ENCODE measurements at regions not wholly inside any gene's neighbourhood (a gene's known extent, or its start where the extent isn't known, plus 50 kb on each side); places are given as distances from the start of the nearest gene placed in this dataset.

- peak; percentile 17 for DNase-seq (ENCODE audit: low read depth)
Observed at GRCh38 chr6:140264431-140264830, 890.0 kb upstream of the CITED2 start.

GRCh38 chr6:140258302-140258701, 883.9 kb upstream of the CITED2 start:
- DNase-seq (ENCODE audit: low read depth): peak; percentile 27

GRCh38 chr6:140256248-140256647, 881.8 kb upstream of the CITED2 start:
- peak; percentile 18 for DNase-seq (ENCODE audit: low read depth)

DNA sequence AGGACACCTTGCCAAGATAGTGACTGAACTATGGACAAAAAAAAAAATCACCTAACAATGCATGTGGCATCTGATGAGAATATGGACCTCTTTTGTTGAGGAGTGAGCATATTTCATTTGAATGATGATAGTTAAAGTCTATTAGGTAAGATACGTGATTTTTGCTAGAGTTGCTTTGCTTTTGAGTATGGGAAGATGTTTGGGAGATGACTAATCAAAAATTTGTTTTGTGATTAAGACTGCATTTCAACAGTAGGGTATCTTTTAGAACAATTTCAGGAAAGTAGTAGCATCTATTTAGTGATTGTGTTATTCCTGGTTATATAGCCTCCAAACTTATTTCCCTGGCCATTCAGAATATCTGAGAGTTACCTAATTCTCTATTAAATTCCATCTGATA, 878.6 kb upstream of the CITED2 start:
- DNase-seq (ENCODE audit: low read depth): peak; percentile 66

GRCh38 chr6:140252099-140252498, 877.7 kb upstream of the CITED2 start:
- DNase-seq (ENCODE audit: low read depth): no peak

- DNase-seq (ENCODE audit: low read depth): no peak
Observed at GRCh38 chr6:140245296-140246040, 871.0 kb upstream of the CITED2 start.

- peak; percentile 25 for DNase-seq (ENCODE audit: low read depth)
Observed at GRCh38 chr6:140237251-140237650, 862.8 kb upstream of the CITED2 start.

- no peak for DNase-seq (ENCODE audit: low read depth)
Observed at GRCh38 chr6:140236732-140237131, 862.3 kb upstream of the CITED2 start.

DNA sequence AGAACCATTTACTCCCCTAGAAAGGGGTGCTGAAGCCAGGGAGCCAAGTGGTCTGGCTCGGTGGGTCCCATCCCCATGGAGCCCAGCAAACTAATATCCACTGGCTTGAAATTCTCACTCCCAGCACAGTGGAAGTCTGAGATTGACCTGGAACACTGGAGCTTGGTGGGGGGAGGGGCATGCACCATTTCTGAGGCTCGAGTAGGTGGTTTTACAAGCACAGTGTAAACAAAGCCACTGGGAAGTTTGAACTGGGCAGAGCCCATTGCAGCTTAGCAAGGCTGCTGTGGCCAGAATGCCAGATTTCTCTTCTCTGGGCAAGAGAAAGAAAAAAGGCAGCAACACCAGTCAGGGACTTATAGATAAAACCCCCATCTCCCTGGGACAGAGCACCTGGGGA, 855.8 kb upstream of the CITED2 start:
- no peak for DNase-seq (ENCODE audit: low read depth)

DNA sequence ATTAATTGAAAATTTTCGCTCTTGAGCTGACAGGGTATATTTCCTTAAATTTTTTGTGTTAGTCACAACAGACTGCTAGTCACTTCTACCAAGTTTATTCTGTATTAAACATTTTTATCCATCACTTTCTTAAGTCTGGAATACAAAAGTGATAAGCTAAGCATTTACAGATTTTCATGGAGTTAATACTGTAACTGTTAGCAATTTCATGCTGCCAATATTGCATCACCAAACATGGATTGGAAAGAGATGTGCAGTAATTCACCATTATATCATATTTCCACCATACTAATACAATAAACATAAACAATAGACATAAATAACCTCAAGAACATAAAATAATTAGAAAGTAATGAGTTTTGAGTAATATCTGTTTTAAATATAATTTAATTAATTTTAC, 854.0 kb upstream of the CITED2 start:
- DNase-seq (ENCODE audit: low read depth): no peak

GRCh38 chr6:140226637-140227036, 852.2 kb upstream of the CITED2 start:
- no peak for DNase-seq (ENCODE audit: low read depth)

- peak; percentile 45 for DNase-seq (ENCODE audit: low read depth)
Observed at GRCh38 chr6:140225701-140226436, 851.4 kb upstream of the CITED2 start.

DNA sequence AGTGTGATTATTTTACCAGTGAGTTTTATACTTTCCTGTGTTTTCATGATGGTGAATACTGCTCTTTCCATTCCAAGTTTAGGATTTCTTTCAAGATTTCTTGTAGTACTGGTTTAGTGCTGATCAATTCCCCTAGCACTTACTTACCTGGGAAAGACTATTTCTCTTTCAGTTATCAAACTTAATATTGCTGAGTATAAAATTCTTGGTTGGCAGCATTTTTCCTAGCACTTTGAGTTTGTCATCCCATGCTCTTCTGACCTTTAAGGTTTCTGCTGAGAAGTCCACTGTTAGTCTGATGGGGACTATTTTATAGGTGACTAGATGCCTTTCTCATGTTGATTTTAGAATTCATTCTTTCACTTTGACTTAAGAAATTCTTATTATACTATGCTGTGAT, 842.8 kb upstream of the CITED2 start:
- no peak for DNase-seq (ENCODE audit: low read depth)

GRCh38 chr6:140209775-140210174, 835.3 kb upstream of the CITED2 start:
- DNase-seq (ENCODE audit: low read depth): no peak

DNA sequence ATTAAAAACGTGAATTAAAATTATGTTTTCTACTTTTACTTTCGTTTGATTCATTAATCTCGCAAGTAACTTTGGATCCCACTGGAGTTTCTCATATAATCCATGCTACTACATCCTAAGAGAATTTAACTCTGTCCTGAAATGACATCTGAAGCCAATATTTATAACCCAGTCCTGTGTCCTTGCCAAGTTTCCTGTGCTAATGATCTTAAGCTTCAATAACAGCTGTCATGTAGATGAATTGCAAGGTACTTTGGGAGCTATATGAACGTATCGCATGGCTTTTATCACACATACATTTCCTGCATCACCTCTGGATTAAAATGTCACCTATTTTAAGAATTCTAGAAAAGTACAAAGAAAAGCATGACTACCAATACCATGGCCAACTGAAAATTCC, 833.8 kb upstream of the CITED2 start:
- DNase-seq (ENCODE audit: low read depth): no peak

- no peak for DNase-seq (ENCODE audit: low read depth)
Observed at GRCh38 chr6:140205795-140206593, 831.5 kb upstream of the CITED2 start.

DNA sequence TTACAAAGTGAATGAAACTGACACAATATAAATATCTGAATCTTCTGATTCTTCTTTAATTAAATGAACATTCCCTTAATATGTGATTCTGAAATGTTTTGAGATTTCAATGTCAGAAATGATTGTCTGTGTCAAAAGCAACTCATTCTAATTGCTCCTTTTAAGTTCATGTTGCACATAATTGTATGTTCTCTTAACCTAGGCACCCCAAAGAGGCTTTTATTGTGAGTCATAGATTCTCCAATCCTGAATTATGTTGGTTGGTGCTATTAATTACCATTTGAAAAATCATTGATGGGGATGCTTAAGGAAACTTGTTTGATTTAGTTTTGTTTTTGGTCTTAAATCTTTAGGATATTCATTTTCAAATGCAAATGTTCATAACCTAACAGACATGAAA, 829.7 kb upstream of the CITED2 start:
- peak; percentile 51 for DNase-seq (ENCODE audit: low read depth)

DNA sequence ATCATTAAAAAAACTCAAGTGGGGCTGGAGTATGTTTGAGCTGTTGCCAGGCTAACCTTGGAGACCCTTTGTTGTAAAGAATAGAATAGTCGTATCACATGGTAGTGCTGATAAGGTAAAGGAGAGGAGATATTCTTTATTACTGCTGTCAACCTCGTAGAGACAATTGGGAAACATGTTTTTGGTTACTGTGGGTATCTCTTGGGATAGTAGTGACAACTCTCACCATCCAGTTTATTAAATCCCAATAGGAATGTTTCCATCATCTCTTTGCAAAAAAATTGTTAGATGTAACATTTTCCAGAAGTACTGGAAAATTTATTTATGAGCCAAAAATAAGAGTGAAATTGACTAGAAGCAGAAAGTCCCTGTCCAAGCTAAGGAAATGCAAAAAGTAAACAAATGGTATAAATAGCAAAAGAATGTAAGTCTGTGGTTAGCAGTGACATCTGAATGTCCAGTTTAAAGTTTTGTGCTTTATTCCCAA, 829.3 kb upstream of the CITED2 start:
- peak; percentile 71 for DNase-seq (ENCODE audit: low read depth)

DNA sequence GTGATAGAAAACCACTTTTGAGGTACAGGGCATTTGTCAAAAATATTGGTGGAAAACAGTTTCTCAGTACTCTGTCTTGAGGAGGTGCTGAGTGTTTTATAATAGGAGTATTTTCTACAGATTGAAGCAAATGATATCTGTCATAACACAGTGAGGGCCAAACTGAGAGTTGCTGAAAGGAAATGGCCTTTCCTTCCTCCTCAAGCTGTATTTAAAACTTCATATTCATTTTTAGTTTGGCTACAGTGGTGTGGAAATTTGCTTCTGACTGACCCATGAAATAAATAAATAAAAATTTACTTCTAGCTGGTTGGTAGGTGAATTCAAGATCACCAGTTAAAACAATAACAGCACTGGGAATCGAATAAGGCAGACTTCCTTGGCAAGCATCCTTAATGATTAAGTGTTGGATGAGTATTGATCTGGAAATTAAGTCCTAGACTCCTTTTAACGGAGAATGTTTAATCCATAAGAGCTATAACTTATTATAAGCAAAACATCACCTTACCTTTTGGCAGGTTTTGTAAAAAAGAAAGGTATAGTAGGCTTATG, 828.6 kb upstream of the CITED2 start:
- peak; percentile 2 for DNase-seq (ENCODE audit: low read depth)

DNA sequence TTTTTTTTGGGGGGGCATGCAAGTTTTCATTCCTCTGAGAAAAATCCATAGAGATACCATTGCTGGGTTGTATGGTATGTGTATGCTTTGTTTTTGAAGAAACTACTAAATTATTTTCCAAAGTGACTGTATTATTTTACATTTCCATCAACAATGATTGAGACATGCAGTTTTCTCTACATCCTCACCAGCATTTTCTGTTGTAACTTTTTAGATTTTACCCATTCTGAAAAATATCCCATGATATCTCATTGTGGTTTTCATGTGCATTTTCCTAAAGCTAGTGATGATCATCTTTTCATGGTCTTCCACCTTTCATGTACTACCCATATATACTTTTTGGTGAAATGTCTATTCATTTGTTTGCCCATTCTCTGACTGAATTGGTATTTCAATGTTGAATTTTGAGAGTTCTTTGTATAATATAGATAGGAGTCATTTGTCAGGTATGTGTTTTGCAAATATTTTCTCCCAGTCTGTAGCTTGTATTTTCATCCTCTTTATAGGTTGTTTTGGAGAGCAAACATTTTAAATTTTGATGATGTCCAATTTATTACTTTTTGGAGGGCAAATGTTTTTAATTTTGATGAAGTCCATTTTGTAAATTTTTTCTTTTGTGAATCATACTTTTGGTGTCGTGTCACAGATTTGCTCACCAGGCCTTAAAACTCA, 827.5 kb upstream of the CITED2 start:
- no peak for DNase-seq (ENCODE audit: low read depth)

DNA sequence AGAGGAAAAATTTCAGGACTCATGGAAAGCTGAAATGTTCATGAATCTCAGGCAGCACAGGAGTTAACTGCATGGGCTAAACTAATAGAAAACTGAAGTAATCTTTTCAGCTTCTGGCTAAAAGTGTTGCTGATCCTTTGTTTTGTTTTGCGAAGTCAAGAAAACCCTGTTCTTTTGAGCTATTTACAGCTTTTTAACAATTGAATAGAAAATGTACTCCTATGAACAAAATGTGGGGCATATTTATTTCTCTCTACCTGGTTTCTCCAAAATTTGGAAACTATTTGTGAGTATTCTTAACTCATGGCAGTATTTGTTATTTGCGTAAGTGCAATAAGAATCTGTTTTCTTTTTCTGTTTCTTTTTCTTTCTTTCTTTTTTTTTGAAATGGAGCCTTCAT, 818.8 kb upstream of the CITED2 start:
- DNase-seq (ENCODE audit: low read depth): no peak

- DNase-seq (ENCODE audit: low read depth): no peak
Observed at GRCh38 chr6:140192018-140192417, 817.6 kb upstream of the CITED2 start.
